LNCAP (cell line): ENCODE measurements at regions not wholly inside any gene's neighbourhood (a gene's known extent, or its start where the extent isn't known, plus 50 kb on each side); places are given as distances from the start of the nearest gene placed in this dataset.

Experiments used
- CTCF ChIP-seq: fragments of 450-650 bp; IDR thresholded peaks from 2 replicates; pipeline ENCODE4 v1.5.1; 2017; ENCODE audit warnings: mild to moderate bottlenecking

- TF ChIP-seq CTCF = no peak
Measured at GRCh38 chr2:149990965-149991364, 403.4 kb upstream of the MMADHC start.

- no peak for TF ChIP-seq CTCF
Measured at GRCh38 chr2:149989447-149990063, 402.0 kb upstream of the MMADHC start.

GRCh38 chr2:149988361-149988760 lies 400.8 kb upstream of the MMADHC start:
- no peak for TF ChIP-seq CTCF

- no peak for TF ChIP-seq CTCF
Measured at GRCh38 chr2:149986861-149987260, 399.3 kb upstream of the MMADHC start.

GRCh38 chr2:149984311-149984710 lies 396.7 kb upstream of the MMADHC start:
- TF ChIP-seq CTCF = no peak

- no peak for TF ChIP-seq CTCF
Measured at GRCh38 chr2:149972066-149972465, 384.5 kb upstream of the MMADHC start.

- TF ChIP-seq CTCF = no peak
Measured at GRCh38 chr2:149954981-149955600, 367.5 kb upstream of the MMADHC start.
